DMS153 treated with DMSO at 0.1 percent for 48 hours (cell line): ENCODE measurements at regions not wholly inside any gene's neighbourhood (a gene's known extent, or its start where the extent isn't known, plus 50 kb on each side); places are given as distances from the start of the nearest gene placed in this dataset.

Experiments used
- DNase-seq: peaks from one replicate; lab custom pipeline; 2025; ENCODE audit not compliant: unreplicated experiment; lab: John Stamatoyannopoulos, UW

DNA sequence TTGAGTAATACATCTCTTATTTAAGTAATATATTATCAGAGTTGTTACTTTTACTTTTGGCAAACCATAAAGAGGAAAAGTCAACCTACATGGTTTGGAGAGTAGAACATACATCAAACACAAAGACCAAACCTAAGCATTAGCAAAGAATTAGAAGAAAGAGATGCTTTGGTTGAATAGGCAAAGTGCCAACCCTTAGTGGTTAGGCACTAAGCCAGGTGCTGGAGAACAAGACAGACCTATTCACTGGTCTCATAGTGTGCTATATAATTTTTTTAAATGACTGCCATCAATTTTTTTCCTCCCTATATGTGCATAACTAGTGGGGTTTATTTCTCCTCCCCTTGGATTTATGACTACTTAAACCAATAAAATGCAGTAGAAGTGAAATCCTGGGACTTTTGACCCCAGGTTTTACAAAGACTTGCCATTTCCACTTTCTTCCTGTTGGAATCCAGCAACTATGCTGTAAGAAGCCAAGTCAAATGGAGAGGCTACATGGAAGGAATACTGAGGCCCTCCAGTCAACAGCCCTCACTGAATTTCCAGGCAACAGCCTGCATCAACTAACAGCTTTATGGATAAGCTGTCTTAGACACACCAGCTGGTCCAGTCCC is 69.8 kb upstream of the HAO2 start:
- DNase-seq: peak; percentile 10

DNA sequence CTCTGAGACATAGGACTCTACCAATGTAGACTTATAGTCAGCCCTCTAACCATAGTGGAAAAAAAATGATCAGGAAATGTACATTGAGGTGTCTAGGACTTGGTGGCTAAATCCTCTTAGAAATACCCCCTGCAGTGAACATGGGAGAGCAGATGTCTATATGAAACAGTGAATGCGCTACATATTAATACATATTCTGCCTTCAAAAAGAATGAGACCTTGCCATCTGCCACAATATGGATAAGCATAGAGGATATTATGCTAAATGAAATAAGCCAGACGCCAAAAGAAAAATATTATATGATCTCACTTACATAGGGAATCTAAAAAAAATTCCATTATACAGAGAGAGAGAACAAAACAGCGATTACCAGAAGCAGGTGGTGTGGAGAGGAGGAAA is 66.6 kb upstream of the HAO2 start:
- DNase-seq: no peak

DNA sequence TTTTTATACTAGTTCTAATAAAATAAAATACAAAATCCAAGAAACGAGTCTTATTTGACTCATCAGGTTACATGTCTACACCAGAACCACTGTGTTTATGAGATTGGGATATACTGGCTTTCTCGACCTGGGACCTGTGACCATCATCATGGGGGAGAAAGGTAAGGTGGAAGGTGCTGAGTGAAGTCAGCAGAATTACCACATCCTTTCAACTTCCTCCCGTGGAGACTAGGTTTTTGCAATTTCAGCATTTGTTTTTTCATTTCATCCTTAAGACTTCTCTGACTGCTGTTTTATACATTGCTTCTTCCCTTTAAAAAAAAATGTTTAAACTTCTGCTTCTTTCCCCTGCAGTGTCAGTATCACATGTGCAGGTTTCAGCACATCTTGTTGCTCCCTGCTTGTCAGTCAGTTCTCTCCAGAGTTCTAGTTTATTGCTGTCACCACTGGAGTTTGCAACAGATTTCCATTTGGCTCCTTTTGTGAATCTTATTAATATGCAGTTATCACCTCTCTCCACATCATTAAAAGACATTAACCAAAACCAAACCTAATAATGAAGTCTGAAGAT is 60.4 kb upstream of the HAO2 start:
- no peak for DNase-seq

DNA sequence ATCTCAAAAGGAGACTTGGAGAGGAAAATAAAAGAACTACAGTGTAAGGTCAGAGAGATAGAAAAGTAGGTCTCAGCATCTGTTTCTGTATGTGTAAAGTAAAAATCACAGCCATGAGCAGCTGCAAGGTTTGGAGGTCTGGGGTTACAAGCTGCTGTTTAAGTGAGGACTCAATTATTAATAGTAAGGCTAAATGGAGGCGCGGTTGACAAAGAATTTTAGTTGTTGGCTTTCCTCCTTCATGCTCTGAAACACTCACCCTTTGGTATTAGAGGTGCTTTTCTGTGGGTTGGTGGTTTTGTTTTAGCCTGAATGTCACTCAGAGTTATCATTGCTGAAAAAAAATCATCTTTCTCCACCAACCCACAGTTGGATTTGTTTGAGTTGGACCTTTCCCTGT is 59.8 kb upstream of the HAO2 start:
- no peak for DNase-seq

- DNase-seq: no peak
These were observed 58.3 kb upstream of the HAO2 start for GRCh38 chr1:119310301-119310700.

GRCh38 chr1:119312500-119312899 is 56.1 kb upstream of the HAO2 start:
- DNase-seq: no peak

DNA sequence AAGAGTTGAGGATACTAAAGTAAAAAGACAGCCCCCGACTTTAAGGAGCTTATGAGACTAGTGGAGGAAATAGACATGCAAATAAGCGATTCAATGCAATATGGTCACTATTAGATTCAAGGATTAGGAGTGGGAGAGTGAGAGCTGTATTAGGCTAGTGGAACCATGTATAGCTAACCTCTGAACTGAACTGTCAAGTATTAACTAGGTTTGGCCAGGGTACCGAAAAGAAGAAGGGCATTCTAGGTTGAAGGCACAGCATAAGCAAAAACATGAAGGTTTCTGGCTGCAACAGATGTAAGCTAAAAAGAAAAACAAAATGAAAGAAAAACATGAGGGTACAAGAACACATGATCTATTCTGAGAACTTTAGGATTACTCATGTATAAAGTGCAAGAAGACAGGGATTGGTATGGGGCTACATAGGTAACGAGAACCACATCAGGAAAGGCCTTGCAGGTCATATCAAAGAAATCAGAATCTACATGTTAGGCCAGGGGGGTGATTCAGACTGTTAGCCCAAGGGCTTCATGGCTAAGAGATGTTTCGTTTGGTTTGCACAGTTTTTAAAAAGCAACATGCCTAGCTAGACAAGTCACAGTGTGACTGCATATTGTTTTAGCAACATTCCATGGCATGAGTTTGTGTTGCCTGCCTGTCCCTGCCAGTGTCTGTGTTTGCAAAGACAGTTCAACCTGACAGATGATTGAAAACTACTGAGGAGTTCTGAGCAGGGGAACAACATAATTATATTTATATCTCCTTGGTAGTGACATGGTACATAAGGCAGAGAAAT is 54.4 kb upstream of the HAO2 start:
- DNase-seq: no peak

DNA sequence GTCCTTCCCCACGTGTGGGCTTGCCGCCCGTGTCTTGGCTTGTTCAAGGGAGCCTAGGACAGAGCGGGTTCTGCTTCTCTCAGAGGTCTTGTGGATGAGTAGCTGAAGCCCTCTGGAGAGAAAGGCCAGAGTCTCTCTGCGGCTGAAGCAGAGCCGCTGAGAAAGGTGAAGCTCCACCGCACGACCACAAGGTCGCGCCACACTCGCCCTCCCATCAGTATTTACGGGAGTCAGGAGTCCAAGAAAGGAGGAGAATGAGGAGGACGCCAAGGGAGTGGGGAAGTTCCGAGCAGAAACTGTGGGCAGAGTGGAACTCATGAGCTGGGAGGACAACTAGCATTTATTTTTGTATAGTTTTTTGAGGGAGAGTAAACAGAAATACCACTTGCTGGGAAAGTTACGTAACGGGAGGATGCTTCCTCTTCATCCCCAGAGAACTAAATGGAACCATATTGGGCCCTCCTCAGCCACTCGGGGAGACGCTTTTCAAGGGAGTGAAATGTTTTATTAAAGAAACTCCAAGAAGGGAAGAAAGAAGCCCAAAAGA is 51.6 kb upstream of the HAO2 start:
- DNase-seq: no peak

- no peak for DNase-seq
These were observed 49.9 kb upstream of the HAO2 start for GRCh38 chr1:119318466-119319309.
